GM23248 (cell line): ENCODE measurements at regions not wholly inside any gene's neighbourhood (a gene's known extent, or its start where the extent isn't known, plus 50 kb on each side); places are given as distances from the start of the nearest gene placed in this dataset.

Experiments used
- EZH2 ChIP-seq: fragments of 200-600 bp; sonication (generic); IDR thresholded peaks from 2 replicates; pipeline ENCODE4 v1.6.1; 2018; ENCODE audit warnings: antibody characterized with exemption, mild to moderate bottlenecking; ENCODE audit not compliant: insufficient read depth, poor library complexity, severe bottlenecking
- EZH2phosphoT487 ChIP-seq: fragments of 200-600 bp; sonication (generic); IDR thresholded peaks from 2 replicates; pipeline ENCODE4 v1.6.1; 2018; ENCODE audit warnings: antibody characterized with exemption, moderate library complexity, mild to moderate bottlenecking, low read depth; ENCODE audit not compliant: insufficient read depth

GRCh38 chr14:85895603-85896002 is 365.7 kb downstream of the FLRT2 start:
- TF ChIP-seq EZH2 (no peak), EZH2phosphoT487 (no peak)
